NCI-H1092 treated with DMSO at 0.1 percent for 48 hours (cell line): ENCODE measurements at regions not wholly inside any gene's neighbourhood (a gene's known extent, or its start where the extent isn't known, plus 50 kb on each side); places are given as distances from the start of the nearest gene placed in this dataset.
"Not testable (repeated sequence)": the region's sequence is repeated elsewhere in the genome, so short reads cannot be mapped to it uniquely, and the experiment has no call there.

Experiments
- DNase-seq: peaks from one replicate; lab custom pipeline; 2025; lab: John Stamatoyannopoulos, UW

DNA sequence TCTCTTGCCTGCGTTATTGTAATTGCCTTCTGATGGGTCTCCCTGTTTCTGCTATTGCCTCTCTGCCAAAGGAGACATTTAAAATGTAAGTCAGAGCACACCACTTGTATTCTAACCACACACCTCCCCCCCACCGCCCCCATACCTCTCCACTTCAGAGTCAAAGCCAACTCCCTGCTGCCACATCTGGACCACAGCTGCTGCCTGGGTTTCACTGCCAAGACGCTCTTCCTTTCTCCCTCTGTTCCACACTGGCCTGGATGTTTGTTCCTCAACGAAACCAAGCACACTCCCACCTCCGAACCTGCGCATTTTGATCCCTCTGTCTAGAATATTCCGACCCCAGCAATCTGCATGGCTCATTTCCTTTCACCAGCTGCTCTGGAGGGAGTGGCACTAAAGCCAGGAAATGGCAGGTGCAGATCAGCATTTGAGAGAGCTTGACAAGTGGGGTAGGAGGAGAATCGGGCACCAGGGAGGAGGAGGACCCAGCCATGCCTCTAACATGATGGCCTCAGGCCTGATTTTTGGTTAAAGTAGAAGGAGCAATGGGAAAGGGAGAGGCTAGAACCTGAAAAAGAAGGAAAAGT lies 92.4 kb upstream of the HS3ST2 start:
- peak; percentile 30 for DNase-seq

GRCh38 chr16:22722551-22723541 lies 91.1 kb upstream of the HS3ST2 start:
- not testable (repeated sequence) for DNase-seq

GRCh38 chr16:22726868-22727267 lies 87.1 kb upstream of the HS3ST2 start:
- DNase-seq = no peak

DNA sequence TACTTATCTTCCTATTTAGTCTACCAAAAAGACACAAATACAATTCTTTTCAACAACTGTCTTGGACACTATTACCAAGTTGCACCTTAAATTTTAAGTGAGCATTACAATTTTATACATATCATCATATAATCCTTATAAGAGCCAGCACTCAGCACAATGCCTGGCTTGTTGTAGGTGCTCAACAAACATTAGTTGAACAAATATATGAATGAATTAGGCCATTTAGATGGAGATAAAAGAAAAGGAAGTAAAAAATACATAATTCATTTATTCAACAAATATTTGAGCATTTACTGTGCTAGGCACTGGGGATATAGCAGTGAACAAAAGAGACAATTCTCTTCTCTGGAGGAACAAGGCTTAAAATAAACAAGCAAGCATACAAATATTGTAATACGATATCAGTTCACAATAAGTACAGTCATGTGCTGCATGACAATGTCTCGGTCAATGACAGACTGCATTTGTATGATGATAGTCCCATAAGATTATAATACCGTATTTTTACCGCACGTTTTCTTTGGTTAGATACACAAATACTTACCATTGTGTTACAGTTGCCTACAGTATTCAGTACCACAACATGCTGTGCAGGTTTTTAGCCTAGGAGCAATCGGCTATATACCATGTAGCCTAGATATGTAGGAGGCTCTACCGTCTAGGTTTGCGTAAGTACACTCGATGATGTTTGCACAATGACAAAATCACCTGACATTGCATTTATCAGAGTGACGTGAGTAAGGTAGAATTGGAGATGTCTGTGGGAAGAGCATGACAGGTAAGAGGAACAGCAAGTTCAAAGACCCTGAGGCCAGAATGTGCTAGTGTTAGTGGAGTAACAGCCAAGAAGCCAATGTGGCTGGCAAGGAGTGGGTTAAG lies 86.4 kb upstream of the HS3ST2 start:
- peak; percentile 19 for DNase-seq

- no peak for DNase-seq
Measured at GRCh38 chr16:22728167-22728836, 85.7 kb upstream of the HS3ST2 start.

DNA sequence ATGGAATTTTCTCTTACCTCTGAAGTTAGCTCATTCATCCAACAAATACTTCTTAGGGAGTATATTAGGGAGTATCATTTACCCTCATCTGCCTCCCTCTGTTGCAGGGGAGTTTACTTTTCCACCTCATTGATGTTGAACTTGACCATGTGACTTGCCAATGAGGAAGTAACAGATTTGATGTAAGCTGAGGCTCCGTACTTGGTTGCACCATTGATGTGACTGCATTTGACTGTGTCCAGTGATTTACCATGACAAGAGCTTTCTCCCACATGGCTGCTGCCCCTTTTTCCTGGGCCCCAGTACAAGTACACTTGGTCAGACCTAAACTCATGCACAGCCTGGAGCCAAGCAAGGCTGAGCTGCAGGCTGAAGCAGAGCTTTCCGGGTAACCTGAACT lies 81.6 kb upstream of the HS3ST2 start:
- DNase-seq = no peak

DNA sequence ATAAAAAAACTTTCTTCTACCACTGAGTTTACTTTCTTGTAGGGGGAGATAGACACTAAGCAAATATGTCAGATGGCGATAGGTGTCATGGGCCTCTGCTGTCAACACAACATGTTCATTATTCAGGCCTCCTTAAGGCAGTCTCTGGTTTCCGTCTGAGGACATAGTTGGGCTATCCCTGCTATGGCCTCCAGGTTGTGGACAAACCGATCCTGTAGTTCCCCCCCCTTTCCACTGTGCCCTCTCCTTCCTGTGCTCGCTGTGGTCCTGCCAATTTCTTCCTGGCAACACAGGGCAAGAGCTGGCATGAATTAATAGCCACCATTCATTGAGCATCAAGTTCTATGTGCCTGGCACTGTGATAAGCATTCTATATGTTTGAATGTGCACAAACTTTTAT lies 81.0 kb upstream of the HS3ST2 start:
- DNase-seq = no peak

DNA sequence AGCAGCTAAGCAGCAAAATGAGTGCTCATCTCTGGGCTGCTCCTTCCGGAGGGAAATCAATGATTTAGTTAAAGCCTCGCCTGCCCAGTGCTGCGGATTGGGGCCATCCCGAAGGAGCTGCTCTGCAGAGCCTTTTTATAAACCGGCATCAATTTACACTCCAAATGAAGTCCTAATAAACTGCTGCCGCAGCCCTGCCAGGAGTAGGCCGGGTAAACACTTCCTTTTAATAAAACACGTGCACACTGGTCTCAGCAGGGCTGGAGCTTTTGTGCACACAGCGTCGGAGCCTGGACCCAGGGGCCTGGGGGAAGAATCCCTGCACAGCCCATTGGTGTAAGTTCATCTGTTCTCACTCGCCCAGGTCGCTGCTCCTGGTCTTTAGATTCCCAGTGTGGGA lies 79.6 kb upstream of the HS3ST2 start:
- peak; percentile 14 for DNase-seq

DNA sequence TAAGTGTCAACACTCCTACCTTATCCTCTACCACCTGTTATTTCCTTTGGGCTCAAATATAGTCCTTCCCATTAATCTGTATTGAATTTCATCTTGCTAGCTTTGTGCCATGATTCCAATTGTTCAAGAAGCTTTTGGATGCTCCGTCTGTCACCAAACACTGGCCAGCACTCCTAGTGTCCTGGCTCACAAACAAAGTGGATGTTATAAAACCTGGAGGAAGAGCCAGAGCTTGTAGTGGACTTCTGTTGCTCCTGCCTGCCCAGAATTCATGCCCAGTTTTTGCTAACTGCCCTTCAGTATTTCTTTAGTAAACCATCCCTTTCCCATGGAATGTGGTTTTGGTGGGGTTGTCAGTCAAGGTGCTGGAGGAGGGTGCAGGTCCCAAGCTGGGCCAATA lies 77.2 kb upstream of the HS3ST2 start:
- no peak for DNase-seq

- DNase-seq = no peak
Measured at GRCh38 chr16:22739077-22739476, 74.9 kb upstream of the HS3ST2 start.

DNA sequence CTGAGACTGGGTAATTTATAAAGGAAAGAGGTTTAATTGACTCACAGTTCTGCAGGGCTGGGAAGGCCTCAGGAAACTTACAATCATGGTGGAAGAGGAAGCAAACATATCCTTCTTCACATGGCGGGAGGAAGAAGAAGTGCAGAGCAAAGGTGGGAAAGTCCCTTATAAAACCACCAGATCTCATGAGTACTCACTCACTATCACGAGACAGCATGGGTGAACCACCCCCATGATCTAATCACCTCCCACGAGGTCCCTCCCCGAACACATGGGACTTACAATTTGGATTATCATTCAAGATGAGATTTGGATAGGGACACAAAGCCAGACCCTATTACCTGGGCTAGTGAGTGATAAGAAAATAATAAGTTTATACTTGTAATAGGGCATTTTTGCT lies 70.6 kb upstream of the HS3ST2 start:
- no peak for DNase-seq

GRCh38 chr16:22751104-22751667 lies 62.8 kb upstream of the HS3ST2 start:
- no peak for DNase-seq

DNA sequence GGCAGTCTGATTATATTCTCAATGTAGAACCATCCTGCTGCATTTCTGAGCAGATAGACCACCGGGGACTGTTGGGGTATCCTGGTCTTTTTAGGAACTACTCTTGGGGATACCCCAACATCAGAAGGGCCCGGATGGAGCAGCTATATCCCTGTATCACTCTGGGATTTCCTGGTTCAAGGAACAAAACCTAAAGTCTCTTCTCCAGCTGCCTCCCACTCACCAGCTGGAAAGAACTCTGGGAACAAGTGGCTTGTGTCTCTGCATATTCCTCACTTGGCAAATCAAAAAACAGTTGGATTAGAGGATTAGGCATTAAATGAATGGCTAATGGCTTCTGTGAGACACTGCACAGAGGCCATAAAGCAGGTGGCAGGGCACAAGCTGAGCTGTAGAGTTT lies 62.3 kb upstream of the HS3ST2 start:
- DNase-seq = no peak

DNA sequence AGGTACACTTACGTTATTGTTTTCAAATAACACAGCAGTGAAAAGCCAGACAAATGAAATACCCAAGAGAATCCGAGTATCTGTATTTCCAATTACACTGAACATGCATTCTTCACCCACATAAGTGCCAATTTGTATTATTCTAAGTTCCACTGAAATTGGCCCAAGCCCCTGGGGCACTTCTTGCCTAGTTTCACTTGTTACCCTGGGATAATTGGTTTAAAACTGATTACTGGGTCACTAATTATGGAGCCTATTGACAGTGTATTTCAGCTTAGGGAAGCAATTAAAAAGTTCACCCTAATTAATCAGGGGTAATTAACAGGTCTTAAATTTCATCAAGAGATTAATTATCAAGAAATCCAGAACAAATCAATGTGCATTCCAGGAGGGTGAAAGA lies 60.5 kb upstream of the HS3ST2 start:
- no peak for DNase-seq

GRCh38 chr16:22754577-22754976 lies 59.4 kb upstream of the HS3ST2 start:
- no peak for DNase-seq

DNA sequence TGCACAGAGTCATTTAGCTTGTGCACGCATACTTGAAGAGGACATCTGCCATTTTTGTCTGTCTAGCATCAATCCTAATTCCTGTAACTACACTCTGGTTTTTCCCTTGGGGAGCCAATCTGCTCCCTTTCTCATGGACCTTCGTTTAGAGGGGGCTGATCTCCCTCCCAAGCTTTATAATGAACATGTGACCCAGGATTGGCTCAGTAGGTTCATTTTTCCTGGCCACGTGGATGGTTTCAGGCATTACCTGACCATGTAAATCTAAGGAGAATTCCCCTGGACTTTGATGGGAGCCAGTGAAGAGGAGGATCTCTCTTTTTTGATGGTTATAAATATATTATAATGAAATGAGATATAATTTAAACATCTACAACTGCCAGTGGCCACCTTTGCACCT lies 56.8 kb upstream of the HS3ST2 start:
- DNase-seq = no peak

DNA sequence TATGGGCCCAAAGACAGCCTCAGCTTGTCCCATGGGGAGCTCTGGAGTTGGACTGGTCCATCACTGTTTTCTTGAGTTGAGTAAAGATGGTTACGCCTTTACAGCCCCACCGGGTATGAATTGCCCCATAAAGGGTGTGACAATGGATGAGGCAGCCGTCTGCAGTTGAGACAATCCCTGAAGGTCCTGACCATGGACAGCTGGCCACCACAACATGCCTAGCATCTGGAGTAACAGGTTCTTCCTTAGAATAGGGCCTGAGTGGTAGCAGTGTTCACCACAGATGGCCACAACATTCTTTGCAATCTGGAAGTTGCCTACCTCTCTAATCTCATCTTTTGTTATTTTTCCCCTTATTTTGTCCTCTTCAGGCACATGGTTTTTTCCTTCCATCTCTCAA lies 51.5 kb upstream of the HS3ST2 start:
- no peak for DNase-seq

GRCh38 chr16:22763437-22764080 lies 50.4 kb upstream of the HS3ST2 start:
- DNase-seq = no peak
